Loucy (cell line): ENCODE measurements at regions not wholly inside any gene's neighbourhood (a gene's known extent, or its start where the extent isn't known, plus 50 kb on each side); places are given as distances from the start of the nearest gene placed in this dataset.

Source experiments
- H2AFZ ChIP-seq: fragments of 200-600 bp; sonication (generic); 2 replicates; pipeline ENCODE4 v1.6.0; 2016; ENCODE audit warnings: antibody characterized with exemption, mild to moderate bottlenecking, low read length, moderate library complexity
- H3F3A ChIP-seq: fragments of 200-600 bp; 2 replicates; pipeline ENCODE4 v1.6.0; 2016; ENCODE audit warnings: antibody characterized with exemption, low read depth, mild to moderate bottlenecking
- H3K27me3 ChIP-seq: fragments of 200-600 bp; sonication (generic); 2 replicates; pipeline ENCODE4 v1.6.1; 2014; ENCODE audit warnings: low read length, mild to moderate bottlenecking; ENCODE audit not compliant: insufficient read depth, poor library complexity, severe bottlenecking
- H3K36me3 ChIP-seq: fragments of 200-600 bp; sonication (generic); 2 replicates; pipeline ENCODE4 v1.6.1; 2016; ENCODE audit warnings: low read length; ENCODE audit not compliant: insufficient read depth
- H3K4me1 ChIP-seq: fragments of 200-600 bp; sonication (generic); 2 replicates; pipeline ENCODE4 v1.5.1; 2014; ENCODE audit warnings: low read length, mild to moderate bottlenecking; ENCODE audit not compliant: insufficient read depth, poor library complexity, severe bottlenecking
- H3K4me2 ChIP-seq: fragments of 200-600 bp; sonication (generic); 2 replicates; pipeline ENCODE4 v1.6.0; 2014; ENCODE audit warnings: antibody characterized with exemption, low read length, low read depth, mild to moderate bottlenecking; ENCODE audit not compliant: poor library complexity, severe bottlenecking
- H3K4me3 ChIP-seq: fragments of 200-600 bp; sonication (generic); 2 replicates; pipeline ENCODE4 v1.5.1; 2014; ENCODE audit warnings: low read length, mild to moderate bottlenecking, mixed read lengths; ENCODE audit not compliant: poor library complexity, severe bottlenecking
- H3K79me2 ChIP-seq: fragments of 200-600 bp; sonication (generic); 2 replicates; pipeline ENCODE4 v1.6.1; 2014; ENCODE audit warnings: low read length; ENCODE audit not compliant: insufficient read depth
- H3K9ac ChIP-seq: fragments of 200-600 bp; sonication (generic); 2 replicates; pipeline ENCODE4 v1.6.0; 2014; ENCODE audit warnings: mild to moderate bottlenecking, low read depth, low read length, moderate library complexity; ENCODE audit not compliant: poor library complexity, severe bottlenecking
- H3K9me2 ChIP-seq: fragments of 200-600 bp; sonication (generic); replicated peaks from 2 replicates; pipeline ENCODE4 v1.6.1; 2016; ENCODE audit warnings: low read depth, low read length, mixed read lengths
- H3K9me3 ChIP-seq: fragments of 200-600 bp; sonication (generic); 2 replicates; pipeline ENCODE4 v1.6.1; 2014; ENCODE audit warnings: mild to moderate bottlenecking, antibody characterized with exemption, low read length, low read depth; ENCODE audit not compliant: insufficient read depth
- H4K20me1 ChIP-seq: fragments of 200-600 bp; sonication (generic); 2 replicates; pipeline ENCODE4 v1.6.0; 2014; ENCODE audit warnings: antibody characterized with exemption, low read length, mild to moderate bottlenecking; ENCODE audit not compliant: insufficient read depth, poor library complexity, severe bottlenecking
- CTCF ChIP-seq: fragments of 200-600 bp; sonication (generic); conservative IDR thresholded peaks from 2 replicates; pipeline ENCODE4 v1.5.1; 2014; ENCODE audit warnings: mild to moderate bottlenecking, antibody characterized with exemption, low read length
- EZH2phosphoT487 ChIP-seq: fragments of 200-600 bp; IDR thresholded peaks from 2 replicates; pipeline ENCODE4 v1.6.1; 2018; ENCODE audit warnings: antibody characterized with exemption, mild to moderate bottlenecking, moderate library complexity, borderline replicate concordance

- no peak for TF ChIP-seq CTCF
- TF ChIP-seq EZH2phosphoT487, result no peak
Observed at GRCh38 chr2:226270285-226271058, 529.1 kb downstream of the IRS1 start.

GRCh38 chr2:226267516-226268289 is 531.9 kb downstream of the IRS1 start:
- H3K27me3 ChIP-seq, result no peaks in the 10 kb centered on the region
- no peaks in the 10 kb centered on the region for H3K9me3 ChIP-seq
- no peaks in the 10 kb centered on the region for H3K36me3 ChIP-seq
- H2AFZ ChIP-seq, result no peak overlapping the region
- no peaks in the 10 kb centered on the region for H3F3A ChIP-seq
- TF ChIP-seq EZH2phosphoT487 (no peak), CTCF (no peak)
- 0 out of 2 replicates have a peak, but pooled peaks cover 2% of the 10 kb centered on the region for H3K9me2 ChIP-seq
- H3K4me1 ChIP-seq, result no peaks in the 10 kb centered on the region
- H3K4me2 ChIP-seq, result no peak overlapping the region
- no peaks in the 10 kb centered on the region for H4K20me1 ChIP-seq
- H3K79me2 ChIP-seq, result no peaks in the 10 kb centered on the region
- no peak overlapping the region for H3K4me3 ChIP-seq
- no peak overlapping the region for H3K9ac ChIP-seq

More at GRCh38 chr2:226270285-226271058, 529.1 kb downstream of the IRS1 start:
- no peaks in the 10 kb centered on the region for H3F3A ChIP-seq
- H3K79me2 ChIP-seq, result no peaks in the 10 kb centered on the region
- no peaks in the 10 kb centered on the region for H3K9me3 ChIP-seq
- no peaks in the 10 kb centered on the region for H3K9me2 ChIP-seq
- no peak overlapping the region for H2AFZ ChIP-seq
- H3K9ac ChIP-seq, result no peak overlapping the region
- no peak overlapping the region for H3K4me2 ChIP-seq
- no peak overlapping the region for H3K4me3 ChIP-seq
- no peaks in the 10 kb centered on the region for H4K20me1 ChIP-seq
- H3K36me3 ChIP-seq, result no peaks in the 10 kb centered on the region
- no peaks in the 10 kb centered on the region for H3K4me1 ChIP-seq
- H3K27me3 ChIP-seq, result no peaks in the 10 kb centered on the region

GRCh38 chr2:226256709-226257376 is 542.8 kb downstream of the IRS1 start:
- Histone ChIP-seq H3K79me2 (no peaks in the 10 kb centered on the region), H3K4me2 (no peak overlapping the region), H3K9me2 (no peaks in the 10 kb centered on the region), H3K9ac (no peak overlapping the region), H4K20me1 (no peaks in the 10 kb centered on the region), H3K9me3 (no peaks in the 10 kb centered on the region), H2AFZ (no peak overlapping the region), H3K4me3 (no peak overlapping the region), H3K36me3 (no peaks in the 10 kb centered on the region), H3F3A (no peaks in the 10 kb centered on the region), H3K4me1 (no peaks in the 10 kb centered on the region), H3K27me3 (no peaks in the 10 kb centered on the region)
- TF ChIP-seq CTCF (no peak), EZH2phosphoT487 (no peak)
